ENCODE measurements at regions not wholly inside any gene's neighbourhood (a gene's known extent, or its start where the extent isn't known, plus 50 kb on each side); places are given as distances from the start of the nearest gene placed in this dataset.
A peak's percentile ranks its signal among the peaks of the same experiment; 100 is the strongest.

GRCh38 chr1:110765640-110766335, 91.0 kb upstream of the KCNA3 start:
- peak; percentile 68 for DNase-seq (ENCODE audit: low spot score)

GRCh38 chr1:110763149-110763548, 88.4 kb upstream of the KCNA3 start:
- no peak for DNase-seq (ENCODE audit: low spot score)

- no peak for DNase-seq (ENCODE audit: low spot score)
Observed at GRCh38 chr1:110760321-110760720, 85.6 kb upstream of the KCNA3 start.

GRCh38 chr1:110756506-110756905, 81.8 kb upstream of the KCNA3 start:
- no peak for DNase-seq (ENCODE audit: low spot score)

DNA sequence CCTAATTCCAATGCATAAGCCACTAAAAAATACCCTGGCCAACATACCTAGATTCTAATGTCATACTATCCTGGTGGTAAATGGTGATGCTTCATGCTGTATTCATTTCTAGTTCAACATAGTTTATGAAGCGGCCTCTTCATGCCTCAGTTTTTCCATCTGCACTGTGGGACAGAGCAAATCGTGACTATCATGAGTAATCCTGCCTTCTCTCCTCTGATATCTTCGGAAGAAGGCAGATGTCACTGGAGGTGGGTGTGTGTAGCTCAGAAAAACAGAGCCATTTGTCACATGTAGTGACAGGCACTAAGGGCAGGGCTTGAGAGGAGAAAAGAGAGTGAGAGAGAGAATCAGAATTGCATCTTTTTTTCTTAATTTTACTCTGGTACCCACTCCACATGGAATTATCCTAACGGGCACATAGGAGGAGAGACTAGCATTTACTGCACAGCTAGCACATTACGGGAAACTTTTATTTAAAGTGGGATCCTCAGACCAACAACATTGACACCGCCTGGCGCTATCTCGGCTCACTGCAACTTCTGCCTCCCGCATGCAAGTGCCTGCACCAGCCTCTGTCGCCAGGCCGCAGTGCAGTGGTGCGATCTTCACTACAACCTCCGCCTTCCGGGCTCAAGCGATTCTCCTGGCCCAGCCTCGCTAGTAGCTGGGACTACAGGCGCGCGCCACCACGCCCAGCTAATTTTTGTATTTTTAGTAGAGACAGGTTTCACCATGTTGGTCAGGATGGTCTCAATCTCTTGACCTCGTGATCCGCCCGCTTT, 78.4 kb upstream of the KCNA3 start:
- no peak for DNase-seq (ENCODE audit: low spot score)

DNA sequence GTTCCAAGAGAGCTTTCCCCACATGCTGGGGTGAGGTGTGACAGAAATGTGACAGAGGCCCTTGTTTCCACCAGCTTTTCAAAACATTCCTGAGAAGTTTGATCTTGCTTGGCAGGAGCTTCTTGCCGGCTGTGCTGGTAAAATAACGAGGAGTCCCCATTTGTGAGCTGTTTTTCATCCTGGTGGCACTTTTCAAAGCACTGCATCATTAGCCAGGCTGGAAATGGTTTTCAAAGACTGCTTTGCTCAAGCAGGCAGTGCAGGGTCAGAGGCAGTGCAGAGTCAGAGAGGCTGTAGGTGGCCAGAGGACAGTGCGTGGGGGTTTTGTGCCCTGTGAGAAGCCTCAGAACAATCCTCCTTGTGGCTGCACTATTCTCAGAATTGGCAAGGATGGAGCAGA, 75.8 kb upstream of the KCNA3 start:
- DNase-seq (ENCODE audit: low spot score), result no peak

GRCh38 chr1:110749960-110750359, 75.2 kb upstream of the KCNA3 start:
- DNase-seq (ENCODE audit: low spot score), result no peak

DNA sequence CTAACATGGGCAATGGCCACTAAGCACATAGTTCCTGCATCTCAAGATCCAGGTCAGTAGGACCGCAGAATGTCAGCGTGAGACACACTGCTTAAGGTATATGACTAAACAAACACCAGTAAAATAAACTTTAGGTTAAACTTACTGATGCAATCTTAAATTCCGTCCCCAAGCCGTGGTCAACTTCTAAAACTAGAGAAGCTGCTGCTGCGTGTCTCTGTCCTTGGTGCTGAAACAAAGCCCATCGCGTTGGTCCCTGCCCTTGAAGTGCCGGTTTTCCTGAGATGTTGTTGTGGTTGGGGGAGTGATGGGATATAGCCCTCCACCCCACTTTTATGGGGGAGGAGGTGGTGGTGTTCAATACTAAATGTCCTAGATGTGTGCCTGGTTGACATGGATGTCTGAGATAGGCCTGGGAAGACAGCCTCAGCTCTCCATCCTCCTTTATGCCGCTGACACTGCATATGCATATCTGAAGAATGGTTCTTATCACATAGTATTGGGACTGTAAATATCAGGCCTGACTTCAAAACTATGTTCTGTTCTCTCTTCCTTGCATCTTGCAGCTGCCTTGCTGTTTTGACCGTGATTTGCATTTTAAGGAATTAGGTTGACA, 72.0 kb upstream of the KCNA3 start:
- peak; percentile 40 for DNase-seq (ENCODE audit: low spot score)

DNA sequence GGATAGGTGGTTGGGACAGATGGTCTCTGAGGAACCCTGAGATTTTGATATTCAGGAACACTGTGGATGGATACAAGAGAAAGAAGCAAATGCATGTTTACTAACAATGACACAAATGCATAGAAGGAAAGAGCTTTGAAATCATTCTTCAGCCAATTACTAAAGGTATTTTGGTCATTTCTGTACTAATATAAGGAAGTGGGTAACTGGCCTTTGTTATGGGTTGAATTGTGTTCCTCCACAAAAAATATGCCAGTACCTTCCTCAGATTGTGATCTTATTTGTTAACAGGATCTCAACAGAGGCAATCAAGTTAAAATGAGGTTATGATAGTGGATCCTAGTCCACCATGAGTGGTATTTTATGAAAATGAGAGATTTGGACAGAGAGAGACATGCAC, 68.7 kb upstream of the KCNA3 start:
- no peak for DNase-seq (ENCODE audit: low spot score)

GRCh38 chr1:110736900-110737605, 62.3 kb upstream of the KCNA3 start:
- DNase-seq (ENCODE audit: low spot score), result no peak

- DNase-seq (ENCODE audit: low spot score), result no peak
Observed at GRCh38 chr1:110734133-110734680, 59.5 kb upstream of the KCNA3 start.

DNA sequence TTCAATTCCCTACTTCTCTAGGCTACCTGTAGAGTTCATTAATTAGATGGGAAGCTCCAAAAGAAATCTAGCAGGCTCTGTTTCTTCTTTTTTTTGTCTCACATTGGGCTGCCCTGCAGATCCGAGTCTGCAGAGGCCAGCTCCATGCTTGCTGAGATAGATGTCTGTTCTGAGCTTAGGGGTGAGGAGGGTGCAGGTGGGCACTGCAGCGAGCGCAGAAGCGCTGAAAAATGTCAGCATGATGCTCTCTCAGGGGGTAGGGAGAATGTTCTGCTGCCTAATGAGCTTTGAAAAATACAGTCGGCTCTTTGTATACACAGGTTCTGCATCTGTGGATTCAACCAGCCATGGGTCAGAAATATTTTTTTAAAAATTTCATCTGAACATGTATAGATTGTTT, 56.8 kb upstream of the KCNA3 start:
- no peak for DNase-seq (ENCODE audit: low spot score)

GRCh38 chr1:110728388-110729001, 53.8 kb upstream of the KCNA3 start:
- DNase-seq (ENCODE audit: low spot score), result no peak

GRCh38 chr1:110727246-110727645, 52.5 kb upstream of the KCNA3 start:
- no peak for DNase-seq (ENCODE audit: low spot score)

GRCh38 chr1:110726755-110727154, 52.0 kb upstream of the KCNA3 start:
- no peak for DNase-seq (ENCODE audit: low spot score)

Measured in AG08395 (cell line).